ENCODE measurements at regions not wholly inside any gene's neighbourhood (a gene's known extent, or its start where the extent isn't known, plus 50 kb on each side); places are given as distances from the start of the nearest gene placed in this dataset.

- no TSS peak for BruUV-seq (replicated peaks)
- H4K20me1 ChIP-seq (ENCODE audit: insufficient read depth, low read length), result no peaks in the 10 kb centered on the region
- H4K8ac ChIP-seq (ENCODE audit: low read depth in 2 of 2, low read length in 2 of 2), result no peak overlapping the region
- WGBS, 2 experiments (ENCODE audit: extremely low coverage in 2 of 2, insufficient read length in 1 of 2), result no CpG with 5 or more reads among the region's 3 CpGs
- no peak overlapping the region for H3K56ac ChIP-seq (ENCODE audit: extremely low read depth, insufficient read depth, low read length)
- no peaks in the 10 kb centered on the region for H3K27me3 ChIP-seq (ENCODE audit: control insufficient read depth, insufficient read depth, low read length)
- no peaks in the 10 kb centered on the region for H3K79me1 ChIP-seq (ENCODE audit: low read depth in 1 of 2, low read length in 2 of 2)
- no peak overlapping the region for H3K23ac ChIP-seq (ENCODE audit: low read depth, low read length)
- H2BK120ac ChIP-seq (ENCODE audit: low read depth, low read length), result no peak overlapping the region
- H3K4ac ChIP-seq (ENCODE audit: low read depth, low read length), result no peak overlapping the region
- H3K9me3 ChIP-seq (ENCODE audit: control insufficient read depth, insufficient read depth, low read length), result no peaks in the 10 kb centered on the region
- no peak overlapping the region for H2BK15ac ChIP-seq (ENCODE audit: low read depth, low read length)
- H3K9ac ChIP-seq (ENCODE audit: low read depth, low read length), result no peak overlapping the region
- POLR2A ChIA-PET (ENCODE audit: unreplicated experiment), result no interaction called here
- no peak overlapping the region for H4K91ac ChIP-seq (ENCODE audit: insufficient read depth, low read depth, low read length)
- no peak overlapping the region for H3K18ac ChIP-seq (ENCODE audit: low read depth, low read length)
- H3K27ac ChIP-seq (ENCODE audit: insufficient read depth, low read length), result no peak overlapping the region
- no peak overlapping the region for H2AFZ ChIP-seq (replicated peaks; ENCODE audit: low read length, poor library complexity)
- in situ Hi-C loops (cut with MboI; ENCODE audit: low sequenced_read_pairs) (no loop called here), intact Hi-C loops (cut with micrococcal nuclease) (no loop called here), dilution Hi-C loops (cut with HindIII; ENCODE audit: low sequenced_read_pairs, unreplicated experiment) (no loop called here)
- no peak overlapping the region for H3K4me3 ChIP-seq (ENCODE audit: insufficient read depth, low read depth, low read length)
- DNase-seq (no peak), ATAC-seq (ENCODE audit: low read depth) (no peak)
- H2AK9ac ChIP-seq (replicated peaks; ENCODE audit: low read depth, low read length, poor library complexity), result no peak overlapping the region
- no peaks in the 10 kb centered on the region for H3K36me3 ChIP-seq (ENCODE audit: control insufficient read depth, insufficient read depth, low read length)
- H3K4me1 ChIP-seq (ENCODE audit: control insufficient read depth, insufficient read depth, low read length), result no peaks in the 10 kb centered on the region
- H3K9me1 ChIP-seq (ENCODE audit: insufficient read depth, low read length), result no peaks in the 10 kb centered on the region
- no peak overlapping the region for H2BK5ac ChIP-seq (ENCODE audit: low read depth, low read length, poor library complexity, severe bottlenecking)
- no peak overlapping the region for H3K14ac ChIP-seq (replicated peaks; ENCODE audit: low read depth, low read length)
- H2AK5ac ChIP-seq (ENCODE audit: low read depth, low read length), result no peak overlapping the region
- CTCF ChIA-PET, result no interaction called here
- TF ChIP-seq NFE2L2 (IDR thresholded peaks at IDR 0.05; ENCODE audit: low read depth, low read length) (no peak), USF2 (IDR thresholded peaks at IDR 0.05; ENCODE audit: low read depth, low read length) (no peak), ELK1 (IDR thresholded peaks at IDR 0.05; ENCODE audit: borderline replicate concordance, low read depth, low read length) (no peak), RAD21 (IDR thresholded peaks at IDR 0.05; ENCODE audit: low read length) (no peak), MXI1 (IDR thresholded peaks at IDR 0.05; ENCODE audit: borderline replicate concordance, low read depth, low read length) (no peak), MAZ (IDR thresholded peaks at IDR 0.05; ENCODE audit: borderline replicate concordance, low read depth, low read length) (no peak), MAFK (IDR thresholded peaks at IDR 0.05; ENCODE audit: low read depth, low read length) (no peak), CEBPB (IDR thresholded peaks at IDR 0.05; ENCODE audit: low read depth, low read length) (no peak), RFX5 (IDR thresholded peaks at IDR 0.05; ENCODE audit: low read depth, low read length) (no peak), RCOR1 (IDR thresholded peaks at IDR 0.05; ENCODE audit: insufficient replicate concordance, low read length) (no peak), CTCF (conservative IDR thresholded peaks at IDR 0.05; ENCODE audit: low read depth, low read length) (no peak), BHLHE40 (IDR thresholded peaks at IDR 0.05; ENCODE audit: low read depth, low read length) (no peak)
- no peak overlapping the region for H4K5ac ChIP-seq (ENCODE audit: low read depth, low read length)
- no peak overlapping the region for H3K4me2 ChIP-seq (ENCODE audit: low read depth, low read length)
- H2BK20ac ChIP-seq (ENCODE audit: low read depth, low read length), result no peak overlapping the region
Observed at GRCh38 chr3:165446555-165446954, 250.4 kb upstream of the SLITRK3 start.

Data from IMR-90 (cell line).